Gastroesophageal sphincter (tissue), 3 donors: ENCODE measurements at regions not wholly inside any gene's neighbourhood (a gene's known extent, or its start where the extent isn't known, plus 50 kb on each side); places are given as distances from the start of the nearest gene placed in this dataset.

Experiments
- POLR2A ChIP-seq, 2 donors: fragments of 450-650 bp; IDR thresholded peaks; one replicate each; pipeline ENCODE4 v1.6.1; 2017; ENCODE audit warnings: antibody characterized with exemption in 2 of 2, mild to moderate bottlenecking in 2 of 2, moderate library complexity in 1 of 2
- TF ChIP-seq, protein P1 (sequence below), 4 experiments: fragments of 200-600 bp in 2 of 4; fragments of 450-650 bp in 2 of 4; sonication (generic) in 1 of 4; IDR thresholded peaks; one replicate each; pipeline ENCODE4 v1.5.1; 2017 to 2019; ENCODE audit warnings: antibody characterized with exemption in 4 of 4, mild to moderate bottlenecking in 2 of 4, moderate library complexity in 2 of 4

DNA sequence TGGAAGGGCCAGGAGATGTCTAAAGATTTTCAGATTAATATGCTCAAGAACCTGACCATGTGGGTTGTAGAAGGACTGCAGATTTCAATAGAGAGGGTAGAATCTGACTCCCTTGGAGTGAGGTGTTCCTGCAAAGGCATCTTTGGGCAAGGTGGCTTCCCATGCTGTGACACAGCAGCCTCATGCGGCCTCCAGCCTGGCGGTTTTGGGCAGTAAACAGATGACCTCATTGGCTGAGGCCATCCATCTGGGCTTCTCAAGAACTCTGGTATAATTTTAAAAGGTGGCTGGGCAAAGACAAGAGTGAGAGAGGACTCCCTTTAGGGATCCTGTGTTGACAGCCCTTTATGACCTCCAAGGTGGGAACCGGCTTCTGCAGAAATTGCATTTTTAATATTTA is 90.3 kb upstream of the ERCC6L2 start:
- TF ChIP-seq, protein P1, sequence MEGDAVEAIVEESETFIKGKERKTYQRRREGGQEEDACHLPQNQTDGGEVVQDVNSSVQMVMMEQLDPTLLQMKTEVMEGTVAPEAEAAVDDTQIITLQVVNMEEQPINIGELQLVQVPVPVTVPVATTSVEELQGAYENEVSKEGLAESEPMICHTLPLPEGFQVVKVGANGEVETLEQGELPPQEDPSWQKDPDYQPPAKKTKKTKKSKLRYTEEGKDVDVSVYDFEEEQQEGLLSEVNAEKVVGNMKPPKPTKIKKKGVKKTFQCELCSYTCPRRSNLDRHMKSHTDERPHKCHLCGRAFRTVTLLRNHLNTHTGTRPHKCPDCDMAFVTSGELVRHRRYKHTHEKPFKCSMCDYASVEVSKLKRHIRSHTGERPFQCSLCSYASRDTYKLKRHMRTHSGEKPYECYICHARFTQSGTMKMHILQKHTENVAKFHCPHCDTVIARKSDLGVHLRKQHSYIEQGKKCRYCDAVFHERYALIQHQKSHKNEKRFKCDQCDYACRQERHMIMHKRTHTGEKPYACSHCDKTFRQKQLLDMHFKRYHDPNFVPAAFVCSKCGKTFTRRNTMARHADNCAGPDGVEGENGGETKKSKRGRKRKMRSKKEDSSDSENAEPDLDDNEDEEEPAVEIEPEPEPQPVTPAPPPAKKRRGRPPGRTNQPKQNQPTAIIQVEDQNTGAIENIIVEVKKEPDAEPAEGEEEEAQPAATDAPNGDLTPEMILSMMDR (IDR thresholded peaks at IDR 0.05) = no peak
- TF ChIP-seq POLR2A (IDR thresholded peaks at IDR 0.05) = no peak
